SK-N-SH treated with all-trans-retinoic acid at 6 μM for 48 hours (cell line): ENCODE measurements at regions not wholly inside any gene's neighbourhood (a gene's known extent, or its start where the extent isn't known, plus 50 kb on each side); places are given as distances from the start of the nearest gene placed in this dataset.

Source experiments
- ATAC-seq: fragments of 200-7000 bp; cut with Tn5 transposase; 3 replicates; pipeline ENCODE4 v1.9.1; 2020; ENCODE audit warnings: mild to moderate bottlenecking, moderate library complexity
- BACH2 ChIP-seq: fragments of 250-450 bp; sonication (Bioruptor Pico); IDR thresholded peaks from 2 replicates; pipeline ENCODE4 v1.9.0; 2021; ENCODE audit warnings: mild to moderate bottlenecking, borderline replicate concordance
- CREB5 ChIP-seq: fragments of 250-450 bp; sonication (Bioruptor Pico); IDR thresholded peaks from 2 replicates; pipeline ENCODE4 v1.5.1; 2020; ENCODE audit warnings: low read depth, mild to moderate bottlenecking, moderate library complexity
- CSDC2 ChIP-seq: fragments of 250-450 bp; sonication (Bioruptor Pico); IDR thresholded peaks from 2 replicates; pipeline ENCODE4 v1.5.0; 2020; ENCODE audit warnings: mild to moderate bottlenecking, moderate library complexity
- CSRNP3 ChIP-seq: fragments of 250-450 bp; sonication (Bioruptor Pico); IDR thresholded peaks from 2 replicates; pipeline ENCODE4 v1.5.1; 2021; ENCODE audit warnings: mild to moderate bottlenecking, moderate library complexity
- ESRRG ChIP-seq: fragments of 250-450 bp; sonication (Bioruptor Pico); IDR thresholded peaks from 2 replicates; pipeline ENCODE4 v1.6.1; 2021; ENCODE audit warnings: mild to moderate bottlenecking
- GLIS3 ChIP-seq: fragments of 250-450 bp; sonication (Bioruptor Pico); IDR thresholded peaks from 2 replicates; pipeline ENCODE4 v1.5.0; 2020; ENCODE audit warnings: mild to moderate bottlenecking, moderate library complexity
- ISL1 ChIP-seq: fragments of 250-450 bp; sonication (Bioruptor Pico); IDR thresholded peaks from 2 replicates; pipeline ENCODE4 v2.1.2; 2022; ENCODE audit warnings: mild to moderate bottlenecking, moderate library complexity
- OSR1 ChIP-seq: fragments of 250-450 bp; sonication (Bioruptor Pico); IDR thresholded peaks from 2 replicates; pipeline ENCODE4 v1.8.0; 2022; ENCODE audit warnings: moderate library complexity, mild to moderate bottlenecking, inconsistent platforms
- PPARA ChIP-seq: fragments of 250-450 bp; sonication (Bioruptor Pico); IDR thresholded peaks from 2 replicates; pipeline ENCODE4 v1.5.0; 2020; ENCODE audit warnings: mild to moderate bottlenecking, borderline replicate concordance
- RARB ChIP-seq: fragments of 250-450 bp; sonication (Bioruptor Pico); IDR thresholded peaks from 2 replicates; pipeline ENCODE4 v1.8.0; 2021; ENCODE audit warnings: mild to moderate bottlenecking, moderate library complexity
- SNAI2 ChIP-seq: fragments of 250-450 bp; sonication (Bioruptor Pico); IDR thresholded peaks from 2 replicates; pipeline ENCODE4 v1.5.0; 2020; ENCODE audit warnings: mild to moderate bottlenecking, moderate library complexity
- TCF4 ChIP-seq: fragments of 250-450 bp; sonication (Bioruptor Pico); IDR thresholded peaks from 2 replicates; pipeline ENCODE4 v1.8.0; 2021; ENCODE audit warnings: mild to moderate bottlenecking, moderate library complexity, borderline replicate concordance
- TOX ChIP-seq: fragments of 250-450 bp; sonication (Bioruptor Pico); IDR thresholded peaks from 2 replicates; pipeline ENCODE4 v1.8.0; 2021; ENCODE audit warnings: mild to moderate bottlenecking, moderate library complexity, borderline replicate concordance
- TSHZ2 ChIP-seq: fragments of 250-450 bp; sonication (Bioruptor Pico); IDR thresholded peaks from 2 replicates; pipeline ENCODE4 v1.5.0; 2020; ENCODE audit warnings: mild to moderate bottlenecking, moderate library complexity
- ZC3H10 ChIP-seq: fragments of 250-450 bp; sonication (Bioruptor Pico); IDR thresholded peaks from 2 replicates; pipeline ENCODE4 v1.5.1; 2021; ENCODE audit warnings: mild to moderate bottlenecking, moderate library complexity
- ZFP3 ChIP-seq: fragments of 250-450 bp; sonication (Bioruptor Pico); IDR thresholded peaks from 2 replicates; pipeline ENCODE4 v1.5.0; 2020; ENCODE audit warnings: mild to moderate bottlenecking, moderate library complexity
- ZFP30 ChIP-seq: fragments of 450-650 bp; formaldehyde crosslinking; IDR thresholded peaks from 2 replicates; pipeline ENCODE4 v1.5.0; 2022; ENCODE audit warnings: mild to moderate bottlenecking, moderate library complexity
- ZNF70 ChIP-seq: fragments of 450-650 bp; formaldehyde crosslinking; IDR thresholded peaks from 2 replicates; pipeline ENCODE4 v1.5.0; 2020; ENCODE audit warnings: mild to moderate bottlenecking, moderate library complexity
- ZNF8 ChIP-seq: fragments of 450-650 bp; formaldehyde crosslinking; IDR thresholded peaks from 2 replicates; pipeline ENCODE4 v1.5.0; 2020; ENCODE audit warnings: mild to moderate bottlenecking, moderate library complexity

GRCh38 chr13:47413112-47413511 is 516.3 kb upstream of the HTR2A start (continued):
- TF ChIP-seq CSRNP3 (CRISPR knock-in tag) (no peak), ZNF70 (CRISPR knock-in tag) (no peak), TSHZ2 (CRISPR knock-in tag) (no peak), PPARA (CRISPR knock-in tag) (no peak), ZFP30 (CRISPR knock-in tag) (no peak), ZC3H10 (no peak), GLIS3 (CRISPR knock-in tag) (no peak)

GRCh38 chr13:47409778-47410177 is 512.9 kb upstream of the HTR2A start:
- no peak for ATAC-seq
- TF ChIP-seq CREB5 (CRISPR knock-in tag) (no peak), ZFP3 (CRISPR knock-in tag) (no peak), OSR1 (no peak), BACH2 (CRISPR knock-in tag) (no peak), TCF4 (CRISPR knock-in tag) (no peak), RARB (no peak), ZFP30 (CRISPR knock-in tag) (no peak), PPARA (CRISPR knock-in tag) (no peak), CSRNP3 (CRISPR knock-in tag) (no peak)

GRCh38 chr13:47408546-47409319 is 511.9 kb upstream of the HTR2A start:
- no peak for TF ChIP-seq PPARA (CRISPR knock-in tag)
- TF ChIP-seq GLIS3 (CRISPR knock-in tag): no peak
- no peak for TF ChIP-seq ZC3H10
- TF ChIP-seq TCF4 (CRISPR knock-in tag): no peak
- TF ChIP-seq TSHZ2 (CRISPR knock-in tag): no peak
- TF ChIP-seq CREB5 (CRISPR knock-in tag): no peak
- TF ChIP-seq ISL1 (CRISPR knock-in tag): no peak
- no peak for TF ChIP-seq TOX (CRISPR knock-in tag)
- TF ChIP-seq RARB: no peak
- no peak for TF ChIP-seq ZFP3 (CRISPR knock-in tag)
- no peak for TF ChIP-seq SNAI2
- no peak for TF ChIP-seq ESRRG
- TF ChIP-seq CSRNP3 (CRISPR knock-in tag): no peak
- no peak for TF ChIP-seq ZFP30 (CRISPR knock-in tag)
- TF ChIP-seq CSDC2 (CRISPR knock-in tag): no peak
- TF ChIP-seq OSR1: no peak
- no peak for TF ChIP-seq BACH2 (CRISPR knock-in tag)
- no peak for TF ChIP-seq ZNF8
- TF ChIP-seq, all 23 proteins: peak for 0
- no peak for ATAC-seq
